HEK293 (cell line): ENCODE measurements at regions not wholly inside any gene's neighbourhood (a gene's known extent, or its start where the extent isn't known, plus 50 kb on each side); places are given as distances from the start of the nearest gene placed in this dataset.

Experiments used
- CTCF ChIP-seq: fragments of 450-650 bp; formaldehyde crosslinking; IDR thresholded peaks from 2 replicates; pipeline ENCODE4 v1.5.1; 2016; ENCODE audit warnings: missing biosample characterization, missing genetic modification characterization
- FEZF1 ChIP-seq: fragments of 450-650 bp; formaldehyde crosslinking; IDR thresholded peaks from 2 replicates; pipeline ENCODE4 v1.5.1; 2016; ENCODE audit warnings: missing biosample characterization, missing genetic modification characterization
- MZF1 ChIP-seq: fragments of 450-650 bp; formaldehyde crosslinking; IDR thresholded peaks from 2 replicates; pipeline ENCODE4 v1.5.1; 2017; ENCODE audit warnings: missing biosample characterization, missing genetic modification characterization, borderline replicate concordance
- REST ChIP-seq: fragments of 450-650 bp; formaldehyde crosslinking; IDR thresholded peaks from 2 replicates; pipeline ENCODE4 v1.5.1; 2016; ENCODE audit warnings: missing biosample characterization, missing genetic modification characterization
- SP7 ChIP-seq: fragments of 450-650 bp; formaldehyde crosslinking; IDR thresholded peaks from 2 replicates; pipeline ENCODE4 v1.5.1; 2016; ENCODE audit warnings: missing biosample characterization, missing genetic modification characterization
- TCF7L2 ChIP-seq: IDR thresholded peaks from 2 replicates; pipeline ENCODE4 v1.6.1; 2011; ENCODE audit warnings: low read depth, mild to moderate bottlenecking, inconsistent platforms, low read length, moderate library complexity, borderline replicate concordance
- YY1 ChIP-seq: fragments of 450-650 bp; formaldehyde crosslinking; IDR thresholded peaks from 2 replicates; pipeline ENCODE4 v1.5.1; 2018; ENCODE audit warnings: missing biosample characterization, missing genetic modification characterization
- ZBTB7A ChIP-seq: fragments of 450-650 bp; formaldehyde crosslinking; IDR thresholded peaks from 2 replicates; pipeline ENCODE4 v1.5.1; 2016; ENCODE audit warnings: low read depth, missing biosample characterization, missing genetic modification characterization
- ZNF10 ChIP-seq: fragments of 450-650 bp; formaldehyde crosslinking; IDR thresholded peaks from 2 replicates; pipeline ENCODE4 v1.5.1; 2017; ENCODE audit warnings: missing biosample characterization, missing genetic modification characterization
- ZNF140 ChIP-seq: fragments of 450-650 bp; formaldehyde crosslinking; IDR thresholded peaks from 2 replicates; pipeline ENCODE4 v1.5.1; 2016; ENCODE audit warnings: missing biosample characterization, missing genetic modification characterization
- ZNF221 ChIP-seq: fragments of 450-650 bp; formaldehyde crosslinking; IDR thresholded peaks from 2 replicates; pipeline ENCODE4 v1.5.1; 2017; ENCODE audit warnings: missing biosample characterization, missing genetic modification characterization, borderline replicate concordance
- ZNF350 ChIP-seq: fragments of 450-650 bp; formaldehyde crosslinking; IDR thresholded peaks from 2 replicates; pipeline ENCODE4 v1.5.0; 2017; ENCODE audit warnings: missing biosample characterization, mild to moderate bottlenecking, missing genetic modification characterization
- ZNF354C ChIP-seq: fragments of 450-650 bp; formaldehyde crosslinking; IDR thresholded peaks from 2 replicates; pipeline ENCODE4 v1.5.1; 2016; ENCODE audit warnings: missing biosample characterization, missing genetic modification characterization, low read depth, borderline replicate concordance

- TF ChIP-seq TCF7L2, result no peak
- no peak for TF ChIP-seq CTCF (tag by site-specific recombination)
- TF ChIP-seq ZBTB7A (tag by site-specific recombination), result no peak
- no peak for TF ChIP-seq REST (tag by site-specific recombination)
- no peak for TF ChIP-seq ZNF140 (tag by site-specific recombination)
- no peak for TF ChIP-seq ZNF350 (tag by site-specific recombination)
- TF ChIP-seq MZF1 (tag by site-specific recombination), result no peak
- TF ChIP-seq YY1 (tag by site-specific recombination), result no peak
- TF ChIP-seq SP7 (tag by site-specific recombination), result no peak
- no peak for TF ChIP-seq ZNF354C (tag by site-specific recombination)
- no peak for TF ChIP-seq ZNF10 (tag by site-specific recombination)
- no peak for TF ChIP-seq ZNF221
- TF ChIP-seq FEZF1 (tag by site-specific recombination), result no peak
Measured at GRCh38 chr10:105967256-105967655, 1197.2 kb downstream of the SORCS1 start.
